Bronchial epithelial cell (primary cell): ENCODE measurements at regions not wholly inside any gene's neighbourhood (a gene's known extent, or its start where the extent isn't known, plus 50 kb on each side); places are given as distances from the start of the nearest gene placed in this dataset.

Experiments
- DNase-seq: peaks from one replicate; pipeline ENCODE4 v3.0.0-alpha.2; 2010; ENCODE audit warnings: low read depth
- FAIRE-seq: peaks from 2 replicates; lab custom pipeline; 2011; peaks lifted over from hg19 to GRCh38; lab: Jason Lieb, UNC
- H3K27me3 ChIP-seq: 2 replicates; pipeline ENCODE4 v1.5.1; 2011; ENCODE audit warnings: low read length; ENCODE audit not compliant: control insufficient read depth, insufficient read depth
- H3K36me3 ChIP-seq: 2 replicates; pipeline ENCODE4 v1.5.1; 2011; ENCODE audit warnings: low read length; ENCODE audit not compliant: control insufficient read depth, insufficient read depth
- H3K4me3 ChIP-seq: 2 replicates; pipeline ENCODE4 v1.5.1; 2011; ENCODE audit warnings: mild to moderate bottlenecking, low read depth, low read length, control low read depth
- TF ChIP-seq, protein P1 (sequence below): IDR thresholded peaks from 2 replicates; pipeline ENCODE4 v1.5.1; 2011; ENCODE audit warnings: mild to moderate bottlenecking, moderate library complexity, low read length, control low read depth, inconsistent platforms; ENCODE audit not compliant: insufficient read depth, severe bottlenecking

- DNase-seq: no peak
- TF ChIP-seq, protein P1, sequence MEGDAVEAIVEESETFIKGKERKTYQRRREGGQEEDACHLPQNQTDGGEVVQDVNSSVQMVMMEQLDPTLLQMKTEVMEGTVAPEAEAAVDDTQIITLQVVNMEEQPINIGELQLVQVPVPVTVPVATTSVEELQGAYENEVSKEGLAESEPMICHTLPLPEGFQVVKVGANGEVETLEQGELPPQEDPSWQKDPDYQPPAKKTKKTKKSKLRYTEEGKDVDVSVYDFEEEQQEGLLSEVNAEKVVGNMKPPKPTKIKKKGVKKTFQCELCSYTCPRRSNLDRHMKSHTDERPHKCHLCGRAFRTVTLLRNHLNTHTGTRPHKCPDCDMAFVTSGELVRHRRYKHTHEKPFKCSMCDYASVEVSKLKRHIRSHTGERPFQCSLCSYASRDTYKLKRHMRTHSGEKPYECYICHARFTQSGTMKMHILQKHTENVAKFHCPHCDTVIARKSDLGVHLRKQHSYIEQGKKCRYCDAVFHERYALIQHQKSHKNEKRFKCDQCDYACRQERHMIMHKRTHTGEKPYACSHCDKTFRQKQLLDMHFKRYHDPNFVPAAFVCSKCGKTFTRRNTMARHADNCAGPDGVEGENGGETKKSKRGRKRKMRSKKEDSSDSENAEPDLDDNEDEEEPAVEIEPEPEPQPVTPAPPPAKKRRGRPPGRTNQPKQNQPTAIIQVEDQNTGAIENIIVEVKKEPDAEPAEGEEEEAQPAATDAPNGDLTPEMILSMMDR: no peak
- Histone ChIP-seq H3K4me3 (no peak overlapping the region), H3K36me3 (no peaks in the 10 kb centered on the region), H3K27me3 (no peaks in the 10 kb centered on the region)
- no peak for FAIRE-seq
These were observed 167.4 kb downstream of the PTPN20 start for GRCh38 chr10:47078393-47079203.

GRCh38 chr10:47079204-47079580 is 168.0 kb downstream of the PTPN20 start:
- no peaks in the 10 kb centered on the region for H3K36me3 ChIP-seq
- DNase-seq (peak; percentile 4), FAIRE-seq (no peak)
- no peak overlapping the region for H3K4me3 ChIP-seq
- TF ChIP-seq, protein P1: no peak
- H3K27me3 ChIP-seq: no peaks in the 10 kb centered on the region

GRCh38 chr10:47081264-47081663 is 170.0 kb downstream of the PTPN20 start:
- H3K36me3 ChIP-seq: no peaks in the 10 kb centered on the region
- TF ChIP-seq, protein P1: no peak
- no peak for DNase-seq
- no peak overlapping the region for H3K4me3 ChIP-seq
- no peak for FAIRE-seq
- no peaks in the 10 kb centered on the region for H3K27me3 ChIP-seq

- Histone ChIP-seq H3K27me3 (no peaks in the 10 kb centered on the region), H3K4me3 (no peak overlapping the region), H3K36me3 (no peaks in the 10 kb centered on the region)
- TF ChIP-seq, protein P1: no peak
- no peak for DNase-seq
- FAIRE-seq: no peak
These were observed 171.0 kb downstream of the PTPN20 start for GRCh38 chr10:47082055-47082784.

- no peak for FAIRE-seq
- Histone ChIP-seq H3K27me3 (no peaks in the 10 kb centered on the region), H3K36me3 (no peaks in the 10 kb centered on the region), H3K4me3 (no peak overlapping the region)
- DNase-seq: no peak
- TF ChIP-seq, protein P1: no peak
These were observed 176.4 kb downstream of the PTPN20 start for GRCh38 chr10:47087667-47088066.
